Vagina (tissue), 2 donors: ENCODE measurements at regions not wholly inside any gene's neighbourhood (a gene's known extent, or its start where the extent isn't known, plus 50 kb on each side); places are given as distances from the start of the nearest gene placed in this dataset.

Experiments used
- POLR2A ChIP-seq, 2 donors: fragments of 450-650 bp; IDR thresholded peaks; one replicate each; pipeline ENCODE4 v1.6.1; 2017; ENCODE audit warnings: antibody characterized with exemption in 2 of 2, mild to moderate bottlenecking in 2 of 2, moderate library complexity in 2 of 2
- TF ChIP-seq, protein P1 (sequence below), 3 experiments: fragments of 450-650 bp in 2 of 3; fragments of 200-600 bp in 1 of 3; sonication (generic) in 1 of 3; IDR thresholded peaks; one replicate each; pipeline ENCODE4 v1.5.1; 2017 to 2019; ENCODE audit warnings: antibody characterized with exemption in 3 of 3, mild to moderate bottlenecking in 2 of 3, moderate library complexity in 2 of 3

DNA sequence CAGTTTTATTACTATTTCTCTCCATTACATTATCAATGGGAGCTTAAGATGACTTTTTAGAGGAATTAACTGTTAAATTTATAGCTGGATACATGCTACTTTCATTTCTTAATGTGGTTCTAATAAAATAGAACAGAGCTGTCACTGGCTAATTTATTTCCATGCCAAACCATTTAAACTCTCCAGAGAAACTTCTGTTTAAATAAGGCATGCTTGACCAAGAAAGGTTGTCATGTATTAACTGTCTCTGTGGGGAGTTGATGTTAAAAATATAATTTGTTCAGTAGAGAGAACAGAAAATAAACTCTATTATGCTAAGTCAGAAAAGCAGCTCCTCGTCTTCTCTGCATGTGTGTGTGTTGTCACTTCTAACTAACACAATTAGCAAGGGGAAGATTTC, 447.4 kb downstream of the SLC16A7 start:
- TF ChIP-seq, protein P1, sequence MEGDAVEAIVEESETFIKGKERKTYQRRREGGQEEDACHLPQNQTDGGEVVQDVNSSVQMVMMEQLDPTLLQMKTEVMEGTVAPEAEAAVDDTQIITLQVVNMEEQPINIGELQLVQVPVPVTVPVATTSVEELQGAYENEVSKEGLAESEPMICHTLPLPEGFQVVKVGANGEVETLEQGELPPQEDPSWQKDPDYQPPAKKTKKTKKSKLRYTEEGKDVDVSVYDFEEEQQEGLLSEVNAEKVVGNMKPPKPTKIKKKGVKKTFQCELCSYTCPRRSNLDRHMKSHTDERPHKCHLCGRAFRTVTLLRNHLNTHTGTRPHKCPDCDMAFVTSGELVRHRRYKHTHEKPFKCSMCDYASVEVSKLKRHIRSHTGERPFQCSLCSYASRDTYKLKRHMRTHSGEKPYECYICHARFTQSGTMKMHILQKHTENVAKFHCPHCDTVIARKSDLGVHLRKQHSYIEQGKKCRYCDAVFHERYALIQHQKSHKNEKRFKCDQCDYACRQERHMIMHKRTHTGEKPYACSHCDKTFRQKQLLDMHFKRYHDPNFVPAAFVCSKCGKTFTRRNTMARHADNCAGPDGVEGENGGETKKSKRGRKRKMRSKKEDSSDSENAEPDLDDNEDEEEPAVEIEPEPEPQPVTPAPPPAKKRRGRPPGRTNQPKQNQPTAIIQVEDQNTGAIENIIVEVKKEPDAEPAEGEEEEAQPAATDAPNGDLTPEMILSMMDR (IDR thresholded peaks at IDR 0.05) = no peak
- TF ChIP-seq POLR2A (IDR thresholded peaks at IDR 0.05) = no peak
